ENCODE measurements at regions not wholly inside any gene's neighbourhood (a gene's known extent, or its start where the extent isn't known, plus 50 kb on each side); places are given as distances from the start of the nearest gene placed in this dataset.

GRCh38 chr2:238598802-238599530 lies 172.2 kb downstream of the ASB1 start:
- TF ChIP-seq PATZ1 (CRISPR knock-in tag; IDR thresholded peaks at IDR 0.05; ENCODE audit: borderline replicate concordance), result no peak
- TF ChIP-seq CSRNP3 (CRISPR knock-in tag; IDR thresholded peaks at IDR 0.05), result no peak
- TF ChIP-seq ZFP30 (CRISPR knock-in tag; IDR thresholded peaks at IDR 0.05), result no peak
- no peak for TF ChIP-seq ZFP3 (CRISPR knock-in tag; IDR thresholded peaks at IDR 0.05)
- TF ChIP-seq OSR1 (CRISPR knock-in tag; IDR thresholded peaks at IDR 0.05), result no peak
- TF ChIP-seq TCF4 (CRISPR knock-in tag; IDR thresholded peaks at IDR 0.05; ENCODE audit: borderline replicate concordance), result no peak
- no peak for TF ChIP-seq TSHZ2 (CRISPR knock-in tag; IDR thresholded peaks at IDR 0.05)
- TF ChIP-seq CREB5 (CRISPR knock-in tag; IDR thresholded peaks at IDR 0.05; ENCODE audit: low read depth), result no peak
- no peak for TF ChIP-seq ARNTL (CRISPR knock-in tag; IDR thresholded peaks at IDR 0.05; ENCODE audit: borderline replicate concordance, low read depth)
- no peak for TF ChIP-seq ZNF70 (CRISPR knock-in tag; IDR thresholded peaks at IDR 0.05)
- no peak for TF ChIP-seq RARB (CRISPR knock-in tag; IDR thresholded peaks at IDR 0.05)
- no peak for TF ChIP-seq ZC3H10 (CRISPR knock-in tag; IDR thresholded peaks at IDR 0.05)
- TF ChIP-seq ZNF565 (CRISPR knock-in tag; conservative IDR thresholded peaks at IDR 0.05; ENCODE audit: low read depth), result no peak
